Endodermal cell (in vitro differentiated cells): ENCODE measurements at regions not wholly inside any gene's neighbourhood (a gene's known extent, or its start where the extent isn't known, plus 50 kb on each side); places are given as distances from the start of the nearest gene placed in this dataset.

Source experiments
- DNase-seq: peaks from one replicate; pipeline ENCODE4 v3.0.0-alpha.2; 2017
- H3K27ac ChIP-seq: 2 replicates; pipeline ENCODE4 v1.5.1; 2013; ENCODE audit warnings: mild to moderate bottlenecking, low read depth, low read length, moderate library complexity
- H3K27me3 ChIP-seq: 2 replicates; pipeline ENCODE4 v1.6.1; 2013; ENCODE audit warnings: mild to moderate bottlenecking, low read length, moderate library complexity; ENCODE audit not compliant: insufficient read depth, control insufficient read depth, poor library complexity, severe bottlenecking
- H3K36me3 ChIP-seq: 2 replicates; pipeline ENCODE4 v1.7.0; 2013; ENCODE audit warnings: mild to moderate bottlenecking, low read length, moderate library complexity; ENCODE audit not compliant: control insufficient read depth, insufficient read depth
- H3K4me1 ChIP-seq: one replicate; pipeline ENCODE4 v1.7.0; 2013; ENCODE audit warnings: low read length; ENCODE audit not compliant: control insufficient read depth, insufficient read depth
- H3K4me3 ChIP-seq: 2 replicates; pipeline ENCODE4 v1.5.1; 2013; ENCODE audit warnings: mild to moderate bottlenecking, low read length, moderate library complexity
- H3K9ac ChIP-seq: 2 replicates; pipeline ENCODE4 v1.6.1; 2013; ENCODE audit warnings: mild to moderate bottlenecking, low read length, moderate library complexity; ENCODE audit not compliant: poor library complexity, severe bottlenecking; ENCODE audit errors: extremely low read depth
- H3K9me3 ChIP-seq: 2 replicates; pipeline ENCODE4 v1.6.1; 2013; ENCODE audit warnings: mild to moderate bottlenecking, low read length, moderate library complexity; ENCODE audit not compliant: control insufficient read depth
- H3K27ac Mint-ChIP-seq: 2 replicates; pipeline ENCODE4 v1.8.0; 2020; ENCODE audit warnings: mixed read lengths
- H3K27me3 Mint-ChIP-seq: 2 replicates; pipeline ENCODE4 v1.8.0; 2021; ENCODE audit warnings: mild to moderate bottlenecking, mixed read lengths; ENCODE audit not compliant: insufficient read depth
- H3K36me3 Mint-ChIP-seq: 2 replicates; pipeline ENCODE4 v1.8.0; 2020; ENCODE audit warnings: low read depth, mixed read lengths
- H3K4me1 Mint-ChIP-seq: 2 replicates; pipeline ENCODE4 v1.8.0; 2020; ENCODE audit warnings: mixed read lengths
- H3K4me3 Mint-ChIP-seq: 2 replicates; pipeline ENCODE4 v1.8.0; 2020; ENCODE audit warnings: mild to moderate bottlenecking, moderate library complexity, mixed read lengths
- H3K9me3 Mint-ChIP-seq: 2 replicates; pipeline ENCODE4 v1.8.0; 2020; ENCODE audit warnings: mild to moderate bottlenecking, mixed read lengths
- CTCF ChIP-seq: fragments of 200-600 bp; sonication (generic); conservative IDR thresholded peaks from 2 replicates; pipeline ENCODE4 v1.5.0; 2021; ENCODE audit warnings: antibody characterized with exemption, mild to moderate bottlenecking
- WGBS, 2 experiments: methylation state at CpG; one replicate each; pipeline versions ENCODE4 v1.1.5 to v1.1.7; 2013; ENCODE audit warnings: missing lambda C conversion rate in 2 of 2, mixed read lengths in 1 of 2; ENCODE audit not compliant: insufficient coverage in 1 of 2, insufficient read length in 1 of 2; 5-methylcytosine and 5-hydroxymethylcytosine counted together

- Histone ChIP-seq H3K4me3 (no peak overlapping the region), H3K4me1 (no peaks in the 10 kb centered on the region), H3K27me3 (no peaks in the 10 kb centered on the region), H3K36me3 (no peaks in the 10 kb centered on the region), H3K9ac (no peak overlapping the region), H3K27ac (no peak overlapping the region), H3K9me3 (no peaks in the 10 kb centered on the region)
- Mint-ChIP-seq H3K9me3 (peaks cover 6% of the 10 kb centered on the region), H3K36me3 (no peaks in the 10 kb centered on the region), H3K4me1 (no peaks in the 10 kb centered on the region), H3K27ac (no peak overlapping the region), H3K4me3 (no peak overlapping the region), H3K27me3 (peaks cover 4% of the 10 kb centered on the region)
- TF ChIP-seq CTCF = no peak
- WGBS, 2 experiments = 80 to 100% methylated on average over 1 to 2 of the region's 2 CpGs
- no peak for DNase-seq
Observed at GRCh38 chr5:42026446-42026845, 101.4 kb downstream of the FBXO4 start.

GRCh38 chr5:42032137-42032536, 107.1 kb downstream of the FBXO4 start:
- Histone ChIP-seq H3K9ac (no peak overlapping the region), H3K4me3 (no peak overlapping the region), H3K9me3 (peaks cover 8% of the 10 kb centered on the region), H3K36me3 (no peaks in the 10 kb centered on the region), H3K27ac (no peak overlapping the region), H3K4me1 (peaks cover 3% of the 10 kb centered on the region), H3K27me3 (peaks cover 43% of the 10 kb centered on the region)
- no peak for TF ChIP-seq CTCF
- no peak for DNase-seq
- no peaks in the 10 kb centered on the region for H3K9me3 Mint-ChIP-seq
- H3K4me1 Mint-ChIP-seq = peaks cover 23% of the 10 kb centered on the region
- no peak overlapping the region for H3K27ac Mint-ChIP-seq
- no peaks in the 10 kb centered on the region for H3K36me3 Mint-ChIP-seq
- no peak overlapping the region for H3K4me3 Mint-ChIP-seq
- peaks cover 30% of the 10 kb centered on the region for H3K27me3 Mint-ChIP-seq
- WGBS, 2 experiments = 78 to 90% methylated on average over 1 of the region's 1 CpG

- 88 to 100% methylated on average over 1 of the region's 1 CpG for WGBS, 2 experiments
- no peak overlapping the region for H3K27ac ChIP-seq
- Mint-ChIP-seq H3K4me1 (peaks cover 41% of the 10 kb centered on the region), H3K9me3 (no peaks in the 10 kb centered on the region), H3K36me3 (no peaks in the 10 kb centered on the region), H3K4me3 (no peak overlapping the region), H3K27ac (no peak overlapping the region), H3K27me3 (peaks cover 53% of the 10 kb centered on the region)
- peaks cover 74% of the 10 kb centered on the region for H3K27me3 ChIP-seq
- no peak for DNase-seq
- H3K4me1 ChIP-seq = peaks cover 3% of the 10 kb centered on the region
- peaks cover 8% of the 10 kb centered on the region for H3K9me3 ChIP-seq
- no peaks in the 10 kb centered on the region for H3K36me3 ChIP-seq
- H3K4me3 ChIP-seq = no peak overlapping the region
- no peak overlapping the region for H3K9ac ChIP-seq
- TF ChIP-seq CTCF = no peak
Observed at GRCh38 chr5:42035526-42035925, 110.4 kb downstream of the FBXO4 start.
